ENCODE measurements at regions not wholly inside any gene's neighbourhood (a gene's known extent, or its start where the extent isn't known, plus 50 kb on each side); places are given as distances from the start of the nearest gene placed in this dataset.

GRCh38 chr3:150075417-150075865, 104.7 kb upstream of the PFN2 start:
- no peak for DNase-seq (ENCODE audit: extremely low spot score)
- ChIA-PET CTCF (interaction anchor here (1.1 to 1.3 kb wide), 2 partner anchors 16 to 34 kb away, joined by 3 to 4 read pairs; no protein-coding TSS in a partner anchor), POLR2A (no interaction called here)
- TF ChIP-seq, protein P1, sequence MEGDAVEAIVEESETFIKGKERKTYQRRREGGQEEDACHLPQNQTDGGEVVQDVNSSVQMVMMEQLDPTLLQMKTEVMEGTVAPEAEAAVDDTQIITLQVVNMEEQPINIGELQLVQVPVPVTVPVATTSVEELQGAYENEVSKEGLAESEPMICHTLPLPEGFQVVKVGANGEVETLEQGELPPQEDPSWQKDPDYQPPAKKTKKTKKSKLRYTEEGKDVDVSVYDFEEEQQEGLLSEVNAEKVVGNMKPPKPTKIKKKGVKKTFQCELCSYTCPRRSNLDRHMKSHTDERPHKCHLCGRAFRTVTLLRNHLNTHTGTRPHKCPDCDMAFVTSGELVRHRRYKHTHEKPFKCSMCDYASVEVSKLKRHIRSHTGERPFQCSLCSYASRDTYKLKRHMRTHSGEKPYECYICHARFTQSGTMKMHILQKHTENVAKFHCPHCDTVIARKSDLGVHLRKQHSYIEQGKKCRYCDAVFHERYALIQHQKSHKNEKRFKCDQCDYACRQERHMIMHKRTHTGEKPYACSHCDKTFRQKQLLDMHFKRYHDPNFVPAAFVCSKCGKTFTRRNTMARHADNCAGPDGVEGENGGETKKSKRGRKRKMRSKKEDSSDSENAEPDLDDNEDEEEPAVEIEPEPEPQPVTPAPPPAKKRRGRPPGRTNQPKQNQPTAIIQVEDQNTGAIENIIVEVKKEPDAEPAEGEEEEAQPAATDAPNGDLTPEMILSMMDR (IDR thresholded peaks at IDR 0.05; ENCODE audit: control extremely low read depth, extremely low read depth, low read depth, missing control alignments), result no peak

DNA sequence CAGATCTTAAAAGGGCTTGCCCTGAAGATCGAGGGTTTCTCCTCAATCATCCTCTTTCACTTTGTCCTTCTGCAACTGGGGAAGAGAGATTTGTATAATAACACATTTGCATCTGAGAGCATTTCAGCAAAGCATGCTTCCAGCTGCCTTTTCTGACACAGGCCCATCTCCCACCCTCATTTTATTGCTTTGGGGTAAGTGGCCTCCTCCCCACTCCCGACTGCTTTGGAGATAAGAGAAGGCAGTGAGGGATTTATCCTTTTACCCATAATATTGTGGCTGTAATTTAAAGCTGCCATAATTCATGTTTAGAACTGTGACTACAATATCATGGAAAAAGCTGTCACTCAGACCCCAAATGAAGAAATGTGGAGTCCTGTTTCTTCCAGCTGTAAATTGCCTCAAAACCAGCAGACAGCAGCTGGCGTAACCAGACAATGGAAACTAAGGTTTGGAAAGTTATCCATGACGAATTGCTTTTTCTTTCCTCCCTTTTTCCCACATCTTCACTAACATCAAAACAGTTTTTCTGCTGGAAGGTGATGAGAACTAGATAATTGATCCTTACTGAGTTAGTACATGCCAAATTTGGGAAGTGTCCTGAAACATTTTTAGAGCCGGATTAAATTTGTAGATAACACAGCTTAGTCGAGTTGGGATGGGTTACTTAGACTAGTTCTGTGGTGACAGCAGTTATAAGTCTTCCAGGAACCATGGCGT, 104.2 kb upstream of the PFN2 start:
- peak; percentile 26 for DNase-seq (ENCODE audit: extremely low spot score)
- CTCF ChIA-PET, result interaction anchor here (1.1 kb wide), 1 partner anchor 16 kb away, joined by 3 read pairs; no protein-coding TSS in a partner anchor
- POLR2A ChIA-PET, result no interaction called here
- TF ChIP-seq, protein P1 (IDR thresholded peaks at IDR 0.05; ENCODE audit: control extremely low read depth, extremely low read depth, low read depth, missing control alignments), result no peak

GRCh38 chr3:150074277-150074676, 103.6 kb upstream of the PFN2 start:
- DNase-seq (ENCODE audit: extremely low spot score), result no peak
- ChIA-PET CTCF (no interaction called here), POLR2A (no interaction called here)
- TF ChIP-seq, protein P1 (IDR thresholded peaks at IDR 0.05; ENCODE audit: control extremely low read depth, extremely low read depth, low read depth, missing control alignments), result no peak

DNA sequence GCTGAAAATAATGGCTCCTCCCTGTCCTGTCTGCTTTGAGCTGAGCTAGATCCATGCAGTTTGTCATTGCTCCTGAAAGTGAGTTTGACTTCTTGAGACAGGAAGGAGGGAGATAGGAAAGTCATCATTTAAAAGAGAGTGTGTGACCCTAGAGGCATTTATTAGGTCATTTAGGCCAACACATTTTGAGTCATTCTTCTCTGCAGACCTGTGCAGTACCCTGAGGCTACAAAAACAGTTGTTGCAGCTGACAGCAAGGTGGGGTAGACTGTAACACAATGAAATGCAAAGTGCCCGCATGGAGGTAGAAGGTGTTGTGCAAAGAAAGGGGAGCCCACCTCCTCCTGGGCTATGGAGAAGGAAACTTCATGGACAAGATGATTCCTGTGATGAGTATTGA, 102.8 kb upstream of the PFN2 start:
- DNase-seq (ENCODE audit: extremely low spot score), result no peak
- TF ChIP-seq, protein P1 (IDR thresholded peaks at IDR 0.05; ENCODE audit: control extremely low read depth, extremely low read depth, low read depth, missing control alignments), result no peak
- ChIA-PET CTCF (no interaction called here), POLR2A (no interaction called here)

- CTCF ChIA-PET, result no interaction called here
- TF ChIP-seq, protein P1 (IDR thresholded peaks at IDR 0.05; ENCODE audit: control extremely low read depth, extremely low read depth, low read depth, missing control alignments), result no peak
- no peak for DNase-seq (ENCODE audit: extremely low spot score)
- POLR2A ChIA-PET, result no interaction called here
Observed at GRCh38 chr3:150073031-150073430, 102.3 kb upstream of the PFN2 start.

GRCh38 chr3:150072576-150072975, 101.9 kb upstream of the PFN2 start:
- TF ChIP-seq, protein P1 (IDR thresholded peaks at IDR 0.05; ENCODE audit: control extremely low read depth, extremely low read depth, low read depth, missing control alignments), result no peak
- DNase-seq (ENCODE audit: extremely low spot score), result no peak
- ChIA-PET CTCF (no interaction called here), POLR2A (no interaction called here)
